ENCODE measurements at regions not wholly inside any gene's neighbourhood (a gene's known extent, or its start where the extent isn't known, plus 50 kb on each side); places are given as distances from the start of the nearest gene placed in this dataset.

DNA sequence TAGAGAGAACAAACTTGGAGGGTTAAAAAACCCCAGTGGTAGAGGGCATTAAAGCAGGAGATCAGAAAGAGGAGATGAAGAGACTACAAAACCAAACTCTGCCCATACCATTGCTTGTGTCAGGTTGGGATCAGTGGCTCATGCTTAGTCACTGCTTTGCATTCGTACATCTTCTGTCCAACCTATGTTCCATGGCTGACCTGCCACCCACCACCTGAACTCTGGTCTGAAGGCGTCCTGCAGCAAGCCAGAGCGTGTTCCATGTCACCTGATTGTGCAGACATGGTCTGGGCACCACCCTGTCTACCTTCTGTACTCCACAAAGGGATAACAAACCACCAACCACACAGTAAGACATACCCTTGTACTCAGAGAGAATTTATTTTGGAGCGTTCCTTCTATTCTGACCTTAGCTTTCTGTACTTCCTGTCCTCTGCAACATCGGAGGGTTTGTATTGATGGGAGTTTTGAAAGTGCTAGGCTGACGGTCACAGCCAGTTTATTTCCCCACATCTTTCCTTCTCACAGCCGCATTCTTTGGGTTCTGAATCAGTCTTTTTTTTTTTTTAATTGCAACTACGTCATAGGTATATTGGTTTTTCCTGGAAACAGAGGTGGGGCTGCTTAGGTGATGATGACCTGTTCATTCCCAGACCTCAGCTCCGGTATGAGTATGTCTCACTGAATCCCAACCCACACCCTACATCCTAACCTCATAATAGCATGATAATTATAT lies 88.3 kb downstream of the SOWAHC start:
- Histone ChIP-seq H3K4me3 (no peak overlapping the region), H3K9me3 (no peaks in the 10 kb centered on the region), H3K36me3 (no peaks in the 10 kb centered on the region), H3K27ac (no peak overlapping the region), H3K27me3 (replicated peaks; ENCODE audit: insufficient read depth) (no peaks in the 10 kb centered on the region), H3K4me1 (replicated peaks) (no peaks in the 10 kb centered on the region)
- TF ChIP-seq, protein P1, sequence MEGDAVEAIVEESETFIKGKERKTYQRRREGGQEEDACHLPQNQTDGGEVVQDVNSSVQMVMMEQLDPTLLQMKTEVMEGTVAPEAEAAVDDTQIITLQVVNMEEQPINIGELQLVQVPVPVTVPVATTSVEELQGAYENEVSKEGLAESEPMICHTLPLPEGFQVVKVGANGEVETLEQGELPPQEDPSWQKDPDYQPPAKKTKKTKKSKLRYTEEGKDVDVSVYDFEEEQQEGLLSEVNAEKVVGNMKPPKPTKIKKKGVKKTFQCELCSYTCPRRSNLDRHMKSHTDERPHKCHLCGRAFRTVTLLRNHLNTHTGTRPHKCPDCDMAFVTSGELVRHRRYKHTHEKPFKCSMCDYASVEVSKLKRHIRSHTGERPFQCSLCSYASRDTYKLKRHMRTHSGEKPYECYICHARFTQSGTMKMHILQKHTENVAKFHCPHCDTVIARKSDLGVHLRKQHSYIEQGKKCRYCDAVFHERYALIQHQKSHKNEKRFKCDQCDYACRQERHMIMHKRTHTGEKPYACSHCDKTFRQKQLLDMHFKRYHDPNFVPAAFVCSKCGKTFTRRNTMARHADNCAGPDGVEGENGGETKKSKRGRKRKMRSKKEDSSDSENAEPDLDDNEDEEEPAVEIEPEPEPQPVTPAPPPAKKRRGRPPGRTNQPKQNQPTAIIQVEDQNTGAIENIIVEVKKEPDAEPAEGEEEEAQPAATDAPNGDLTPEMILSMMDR (IDR thresholded peaks at IDR 0.05): no peak
- TF ChIP-seq POLR2AphosphoS5 (IDR thresholded peaks at IDR 0.05): no peak
- no peak for TF ChIP-seq POLR2A (IDR thresholded peaks at IDR 0.05)
- 76% methylated on average over 9 of the region's 9 CpGs for WGBS
- intact Hi-C loops (cut with DNase I): no loop called here
- DNase-seq (ENCODE audit: low spot score): no peak

DNA sequence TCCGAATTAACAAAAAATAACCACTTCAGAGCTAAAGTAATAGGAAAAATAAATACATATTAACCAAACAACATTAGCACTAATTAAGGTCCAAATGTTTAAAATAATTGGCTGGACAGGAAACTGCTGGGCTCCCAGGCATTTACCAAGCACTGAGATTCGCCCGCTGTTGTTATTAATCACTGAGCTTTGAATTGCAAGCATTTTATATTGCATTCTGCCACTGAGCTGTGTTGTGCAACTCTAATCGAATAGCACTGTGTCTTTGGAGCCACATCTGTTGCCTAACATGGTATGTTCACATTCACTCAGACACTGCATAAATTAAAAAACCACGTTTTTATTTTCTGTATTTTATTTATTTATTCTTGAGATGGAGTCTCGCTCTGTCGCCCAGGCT lies 88.9 kb downstream of the SOWAHC start:
- Histone ChIP-seq H3K4me1 (replicated peaks) (no peaks in the 10 kb centered on the region), H3K27ac (no peak overlapping the region), H3K4me3 (no peak overlapping the region), H3K36me3 (no peaks in the 10 kb centered on the region), H3K27me3 (replicated peaks; ENCODE audit: insufficient read depth) (no peaks in the 10 kb centered on the region), H3K9me3 (no peaks in the 10 kb centered on the region)
- intact Hi-C loops (cut with DNase I): no loop called here
- DNase-seq (ENCODE audit: low spot score): no peak
- WGBS: 89% methylated on average over 7 of the region's 7 CpGs
- TF ChIP-seq, protein P1 (IDR thresholded peaks at IDR 0.05): no peak
- TF ChIP-seq POLR2A (IDR thresholded peaks at IDR 0.05): no peak
- TF ChIP-seq POLR2AphosphoS5 (IDR thresholded peaks at IDR 0.05): no peak

DNA sequence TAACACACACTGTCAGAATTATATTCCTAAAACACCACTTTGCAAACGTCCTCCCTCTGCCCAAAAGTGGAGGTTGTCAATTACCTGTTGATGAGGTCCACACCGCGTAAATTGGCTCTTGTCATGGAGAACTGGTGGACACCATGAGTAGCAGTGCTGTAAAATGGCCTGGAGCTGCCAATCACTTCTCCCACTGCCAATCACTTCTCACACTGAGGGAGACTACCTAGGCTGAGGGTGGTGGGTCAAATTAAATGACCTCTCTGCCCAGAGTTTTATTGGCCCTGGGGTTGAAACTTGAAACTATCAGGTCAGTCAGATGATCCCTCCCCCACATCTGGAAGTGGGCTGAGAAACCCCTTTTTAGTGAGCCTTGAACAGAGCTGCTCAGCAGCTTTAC lies 89.6 kb downstream of the SOWAHC start:
- no peak overlapping the region for H3K4me3 ChIP-seq
- no peaks in the 10 kb centered on the region for H3K9me3 ChIP-seq
- intact Hi-C loops (cut with DNase I): no loop called here
- H3K27me3 ChIP-seq (replicated peaks; ENCODE audit: insufficient read depth): no peaks in the 10 kb centered on the region
- WGBS: 83% methylated on average over 3 of the region's 3 CpGs
- no peak for DNase-seq (ENCODE audit: low spot score)
- H3K4me1 ChIP-seq (replicated peaks): no peaks in the 10 kb centered on the region
- no peak for TF ChIP-seq POLR2A (IDR thresholded peaks at IDR 0.05)
- TF ChIP-seq, protein P1 (IDR thresholded peaks at IDR 0.05): no peak
- no peak for TF ChIP-seq POLR2AphosphoS5 (IDR thresholded peaks at IDR 0.05)
- H3K27ac ChIP-seq: no peak overlapping the region
- H3K36me3 ChIP-seq: no peaks in the 10 kb centered on the region

DNA sequence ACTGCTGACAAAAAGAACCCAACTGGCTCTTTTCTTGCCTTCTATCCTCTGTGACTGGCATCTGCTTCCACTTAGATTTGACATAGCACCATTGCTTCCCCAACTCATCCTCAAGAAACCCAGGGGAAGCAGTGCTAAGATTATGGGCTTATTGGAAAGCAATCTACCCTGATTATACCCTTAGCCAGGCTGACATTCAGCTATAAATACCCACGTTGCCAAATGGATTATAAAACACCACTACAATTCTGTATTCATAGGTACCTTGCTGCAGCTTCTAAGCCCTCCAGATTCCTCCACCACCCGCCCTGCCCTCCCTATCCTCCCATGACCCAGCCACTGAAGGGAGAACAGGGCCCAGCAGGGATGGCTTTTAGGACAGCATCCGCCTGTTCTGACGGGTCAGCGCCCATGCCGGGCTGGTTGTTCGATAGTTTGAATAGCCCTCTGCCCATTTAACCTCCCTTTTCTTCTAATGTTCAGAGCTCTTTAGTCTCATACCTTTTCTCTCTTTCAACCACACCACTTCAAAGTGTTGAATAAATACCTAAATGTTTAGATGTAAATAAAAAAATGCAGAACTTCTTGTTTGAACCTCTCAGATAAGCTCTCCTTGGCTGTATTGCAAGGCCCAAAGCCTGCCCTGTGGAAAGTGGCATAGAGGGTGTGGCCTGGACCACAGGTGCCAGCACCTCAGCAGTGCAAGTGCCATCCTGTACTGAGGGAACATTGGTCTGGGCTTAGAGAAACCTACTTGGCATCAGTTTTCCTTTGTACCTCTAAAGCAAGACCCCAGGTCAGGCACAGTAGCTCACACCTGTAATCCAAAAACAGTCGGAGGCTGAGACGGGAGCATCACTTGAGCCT lies 86.6 kb upstream of the RGPD5 start:
- 81% methylated on average over 9 of the region's 9 CpGs for WGBS
- no peak overlapping the region for H3K27ac ChIP-seq
- H3K4me1 ChIP-seq (replicated peaks): no peaks in the 10 kb centered on the region
- no peaks in the 10 kb centered on the region for H3K36me3 ChIP-seq
- no peak for TF ChIP-seq POLR2A (IDR thresholded peaks at IDR 0.05)
- TF ChIP-seq, protein P1 (IDR thresholded peaks at IDR 0.05): no peak
- no peak for TF ChIP-seq POLR2AphosphoS5 (IDR thresholded peaks at IDR 0.05)
- no peaks in the 10 kb centered on the region for H3K27me3 ChIP-seq (replicated peaks; ENCODE audit: insufficient read depth)
- H3K9me3 ChIP-seq: no peaks in the 10 kb centered on the region
- intact Hi-C loops (cut with DNase I): no loop called here
- H3K4me3 ChIP-seq: no peak overlapping the region
- DNase-seq (ENCODE audit: low spot score): no peak

Data from prostate gland (tissue), 2 donors.